Neuronal stem cell (in vitro differentiated cells): ENCODE measurements at regions not wholly inside any gene's neighbourhood (a gene's known extent, or its start where the extent isn't known, plus 50 kb on each side); places are given as distances from the start of the nearest gene placed in this dataset.
A peak's percentile ranks its signal among the peaks of the same experiment; 100 is the strongest.

ENCODE experiments used
- DNase-seq: peaks from one replicate; pipeline ENCODE4 v3.0.0-alpha.2; 2013; ENCODE audit warnings: low spot score
- H2AFZ ChIP-seq: one replicate; pipeline ENCODE4 v1.6.1; 2013; ENCODE audit warnings: mild to moderate bottlenecking, low read length, inconsistent platforms
- H2AK5ac ChIP-seq: 2 replicates; pipeline ENCODE4 v1.6.1; 2013; ENCODE audit warnings: low read depth, mild to moderate bottlenecking, inconsistent platforms, low read length, moderate library complexity, mixed read lengths
- H2BK120ac ChIP-seq: 2 replicates; pipeline ENCODE4 v1.6.1; 2013; ENCODE audit warnings: low read depth, mild to moderate bottlenecking, inconsistent platforms, low read length, moderate library complexity, mixed read lengths
- H2BK12ac ChIP-seq: one replicate; pipeline ENCODE4 v1.6.1; 2013; ENCODE audit warnings: low read length, inconsistent platforms
- H2BK15ac ChIP-seq: 2 replicates; pipeline ENCODE4 v1.6.1; 2013; ENCODE audit warnings: mild to moderate bottlenecking, low read length, inconsistent platforms, mixed read lengths
- H2BK5ac ChIP-seq: one replicate; pipeline ENCODE4 v1.6.1; 2013; ENCODE audit warnings: inconsistent platforms, mild to moderate bottlenecking, low read length, moderate library complexity
- H3K14ac ChIP-seq: one replicate; pipeline ENCODE4 v1.6.1; 2013; ENCODE audit warnings: low read length, inconsistent platforms
- H3K18ac ChIP-seq: 2 replicates; pipeline ENCODE4 v1.6.1; 2013; ENCODE audit warnings: low read length, inconsistent platforms
- H3K23ac ChIP-seq: 2 replicates; pipeline ENCODE4 v1.6.1; 2013; ENCODE audit warnings: low read depth, mild to moderate bottlenecking, mixed read lengths, low read length, inconsistent platforms; ENCODE audit not compliant: poor library complexity
- H3K27ac ChIP-seq: replicated peaks from 3 replicates; pipeline ENCODE4 v1.5.1; 2013; ENCODE audit warnings: low read length, inconsistent platforms
- H3K27me3 ChIP-seq, 3 experiments: 2 replicates each; pipeline ENCODE4 v1.6.1; 2013; ENCODE audit warnings: low read length in 3 of 3, mild to moderate bottlenecking in 2 of 3, inconsistent platforms in 1 of 3, low read depth in 1 of 3, mixed read lengths in 1 of 3, moderate library complexity in 1 of 3; ENCODE audit not compliant: control insufficient read depth in 3 of 3, insufficient read depth in 3 of 3
- H3K36me3 ChIP-seq, 2 donors: replicated peaks in 1 of 2; 2 replicates each; pipeline ENCODE4 v1.6.1; 2013; ENCODE audit warnings: low read length in 2 of 2; ENCODE audit not compliant: control insufficient read depth in 2 of 2, insufficient read depth in 2 of 2
- H3K4ac ChIP-seq: 2 replicates; pipeline ENCODE4 v1.6.1; 2013; ENCODE audit warnings: inconsistent platforms, mild to moderate bottlenecking, low read length, moderate library complexity
- H3K4me1 ChIP-seq, 2 donors: 1 replicate in 1 of 2; 2 replicates in 1 of 2; pipeline ENCODE4 v1.6.1; 2013; ENCODE audit warnings: low read length in 2 of 2, low read depth in 1 of 2; ENCODE audit not compliant: control insufficient read depth in 2 of 2, insufficient read depth in 1 of 2
- H3K4me2 ChIP-seq: one replicate; pipeline ENCODE4 v1.6.1; 2013; ENCODE audit warnings: mild to moderate bottlenecking, low read length, inconsistent platforms; ENCODE audit not compliant: insufficient read depth, poor library complexity, severe bottlenecking
- H3K4me3 ChIP-seq, 2 donors: 2 replicates each; pipeline ENCODE4 v1.5.1; 2013; ENCODE audit warnings: low read length in 2 of 2, mild to moderate bottlenecking in 2 of 2, inconsistent platforms in 1 of 2, moderate library complexity in 1 of 2
- H3K79me1 ChIP-seq: one replicate; pipeline ENCODE4 v1.6.1; 2013; ENCODE audit warnings: low read depth, mild to moderate bottlenecking, inconsistent platforms, low read length, moderate library complexity
- H3K9ac ChIP-seq: one replicate; pipeline ENCODE4 v1.6.1; 2013; ENCODE audit warnings: mild to moderate bottlenecking, low read depth, low read length, inconsistent platforms; ENCODE audit not compliant: poor library complexity
- H3K9me3 ChIP-seq, 2 donors: replicated peaks in 1 of 2; 2 replicates each; pipeline versions ENCODE3 to v1.6.1; 2013; ENCODE audit warnings: low read length in 2 of 2, mild to moderate bottlenecking in 2 of 2, inconsistent platforms in 1 of 2, low read depth in 1 of 2, mixed read lengths in 1 of 2, moderate library complexity in 1 of 2; ENCODE audit not compliant: control insufficient read depth in 2 of 2, insufficient read depth in 1 of 2
- H4K8ac ChIP-seq: one replicate; pipeline ENCODE4 v1.6.1; 2013; ENCODE audit warnings: low read depth, mild to moderate bottlenecking, inconsistent platforms, low read length, moderate library complexity
- H4K91ac ChIP-seq: one replicate; pipeline ENCODE4 v1.6.1; 2013; ENCODE audit warnings: low read length, low read depth, mild to moderate bottlenecking, inconsistent platforms; ENCODE audit not compliant: poor library complexity
- WGBS, 2 donors: extraction: QIAGEN DNeasy Blood & Tissue Kit; methylation state at CpG; one replicate each; pipeline ENCODE4 v1.1.7; 2013; ENCODE audit warnings: missing lambda C conversion rate in 2 of 2, mixed read lengths in 1 of 2; ENCODE audit not compliant: insufficient read length in 2 of 2, insufficient replicate concordance in 1 of 2; ENCODE audit errors: extremely low coverage in 2 of 2; 5-methylcytosine and 5-hydroxymethylcytosine counted together

GRCh38 chr12:107464644-107465043, 221.0 kb upstream of the PWP1 start:
- DNase-seq = no peak
- Histone ChIP-seq H3K4me2 (no peak overlapping the region), H3K18ac (no peak overlapping the region), H2BK5ac (no peak overlapping the region), H3K4me1 (peaks cover 7 to 14% of the 10 kb centered on the region in 2 donors), H2AFZ (no peak overlapping the region), H3K9me3 (no peaks in the 10 kb centered on the region), H2BK15ac (no peak overlapping the region), H3K27me3 (no peaks in the 10 kb centered on the region), H3K36me3 (peaks cover 0 to 2% of the 10 kb centered on the region in 2 donors), H3K79me1 (no peaks in the 10 kb centered on the region), H3K23ac (no peak overlapping the region), H2AK5ac (no peak overlapping the region), H3K14ac (no peak overlapping the region), H3K4me3 (no peak overlapping the region), H3K4ac (no peak overlapping the region), H4K8ac (no peak overlapping the region), H4K91ac (no peak overlapping the region), H2BK120ac (no peak overlapping the region), H3K27ac (no peak overlapping the region), H2BK12ac (no peak overlapping the region), H3K9ac (no peak overlapping the region)
- no CpG with 5 or more reads among the region's 1 CpG for WGBS, 2 donors

GRCh38 chr12:107465625-107466024, 220.0 kb upstream of the PWP1 start:
- no peak overlapping the region for H2BK120ac ChIP-seq
- H3K27ac ChIP-seq = no peak overlapping the region
- no peak overlapping the region for H2BK12ac ChIP-seq
- H2AK5ac ChIP-seq = no peak overlapping the region
- no peaks in the 10 kb centered on the region for H3K79me1 ChIP-seq
- no peaks in the 10 kb centered on the region for H3K27me3 ChIP-seq
- no peak overlapping the region for H4K8ac ChIP-seq
- H3K4me3 ChIP-seq = no peak overlapping the region
- H3K4me1 ChIP-seq = peaks cover 7 to 14% of the 10 kb centered on the region in 2 donors
- no peak overlapping the region for H2BK15ac ChIP-seq
- H3K36me3 ChIP-seq = peaks cover 0 to 2% of the 10 kb centered on the region in 2 donors
- no peaks in the 10 kb centered on the region for H3K9me3 ChIP-seq
- no peak overlapping the region for H2AFZ ChIP-seq
- H3K9ac ChIP-seq = no peak overlapping the region
- no CpG with 5 or more reads among the region's 11 CpGs for WGBS, 2 donors
- H3K4me2 ChIP-seq = no peak overlapping the region
- no peak for DNase-seq
- H4K91ac ChIP-seq = no peak overlapping the region
- H3K4ac ChIP-seq = no peak overlapping the region
- H3K23ac ChIP-seq = no peak overlapping the region
- no peak overlapping the region for H2BK5ac ChIP-seq
- no peak overlapping the region for H3K18ac ChIP-seq
- H3K14ac ChIP-seq = no peak overlapping the region

- Histone ChIP-seq H3K14ac (no peak overlapping the region), H3K23ac (no peak overlapping the region), H2BK12ac (no peak overlapping the region), H3K79me1 (no peaks in the 10 kb centered on the region), H2BK120ac (no peak overlapping the region), H3K4me3 (no peak overlapping the region), H2BK15ac (no peak overlapping the region), H3K36me3 (no peaks in the 10 kb centered on the region), H3K27ac (no peak overlapping the region), H3K9ac (no peak overlapping the region), H3K27me3 (no peaks in the 10 kb centered on the region), H4K91ac (no peak overlapping the region), H3K18ac (no peak overlapping the region), H2AK5ac (no peak overlapping the region), H3K9me3 (no peaks in the 10 kb centered on the region), H3K4ac (no peak overlapping the region), H2BK5ac (no peak overlapping the region), H4K8ac (no peak overlapping the region), H3K4me1 (peaks cover 7 to 14% of the 10 kb centered on the region in 2 donors), H3K4me2 (no peak overlapping the region), H2AFZ (peak overlapping the region; percentile 20)
- WGBS, 2 donors = no CpG with 5 or more reads among the region's 6 CpGs
- no peak for DNase-seq
These were observed 217.9 kb upstream of the PWP1 start for GRCh38 chr12:107467716-107468115.

- no peak overlapping the region for H2BK120ac ChIP-seq
- no peaks in the 10 kb centered on the region for H3K27me3 ChIP-seq
- no peak for DNase-seq
- H3K9ac ChIP-seq = no peak overlapping the region
- no CpG with 5 or more reads among the region's 4 CpGs for WGBS, 2 donors
- peaks cover 7 to 14% of the 10 kb centered on the region in 2 donors for H3K4me1 ChIP-seq
- H2BK15ac ChIP-seq = no peak overlapping the region
- H2BK5ac ChIP-seq = no peak overlapping the region
- H2AFZ ChIP-seq = peak overlapping the region; percentile 20
- no peak overlapping the region for H3K18ac ChIP-seq
- no peaks in the 10 kb centered on the region for H3K79me1 ChIP-seq
- no peak overlapping the region for H2BK12ac ChIP-seq
- H3K4me3 ChIP-seq = no peak overlapping the region
- H3K9me3 ChIP-seq = no peaks in the 10 kb centered on the region
- no peak overlapping the region for H3K14ac ChIP-seq
- H4K8ac ChIP-seq = no peak overlapping the region
- no peaks in the 10 kb centered on the region for H3K36me3 ChIP-seq
- no peak overlapping the region for H3K23ac ChIP-seq
- H2AK5ac ChIP-seq = no peak overlapping the region
- no peak overlapping the region for H3K4ac ChIP-seq
- no peak overlapping the region for H3K27ac ChIP-seq
- H4K91ac ChIP-seq = no peak overlapping the region
- H3K4me2 ChIP-seq = no peak overlapping the region
These were observed 217.4 kb upstream of the PWP1 start for GRCh38 chr12:107468182-107468581.
